ENCODE measurements at regions not wholly inside any gene's neighbourhood (a gene's known extent, or its start where the extent isn't known, plus 50 kb on each side); places are given as distances from the start of the nearest gene placed in this dataset.

GRCh38 chr14:43012817-43013216 is 1406.1 kb downstream of the LRFN5 start:
- no peaks in the 10 kb centered on the region for H3K4me1 ChIP-seq (ENCODE audit: control insufficient read depth in 1 of 2, low read depth in 2 of 2)
- no peaks in the 10 kb centered on the region for H3K36me3 ChIP-seq
- no peak for TF ChIP-seq CTCF (IDR thresholded peaks at IDR 0.05)
- no peak overlapping the region for H3K27ac ChIP-seq
- H3K9me3 ChIP-seq: no peaks in the 10 kb centered on the region
- H3K27me3 ChIP-seq (replicated peaks; ENCODE audit: insufficient read depth): no peaks in the 10 kb centered on the region
- no peak for DNase-seq (ENCODE audit: low spot score)
- no peak overlapping the region for H3K4me3 ChIP-seq
- no peak for ATAC-seq (ENCODE audit: insufficient number of reproducible peaks, low FRiP score, low read depth)

- no peak overlapping the region for H3K27ac ChIP-seq
- no peak for DNase-seq (ENCODE audit: low spot score)
- no peak overlapping the region for H3K4me3 ChIP-seq
- no peaks in the 10 kb centered on the region for H3K27me3 ChIP-seq (replicated peaks; ENCODE audit: insufficient read depth)
- TF ChIP-seq CTCF (IDR thresholded peaks at IDR 0.05): no peak
- H3K9me3 ChIP-seq: peaks cover 8% of the 10 kb centered on the region
- no peak for ATAC-seq (ENCODE audit: insufficient number of reproducible peaks, low FRiP score, low read depth)
- H3K36me3 ChIP-seq: no peaks in the 10 kb centered on the region
- H3K4me1 ChIP-seq (ENCODE audit: control insufficient read depth in 1 of 2, low read depth in 2 of 2): no peaks in the 10 kb centered on the region
These were observed 1399.1 kb downstream of the LRFN5 start for GRCh38 chr14:43005807-43006206.

- Histone ChIP-seq H3K27me3 (replicated peaks; ENCODE audit: insufficient read depth) (no peaks in the 10 kb centered on the region), H3K4me3 (no peak overlapping the region), H3K9me3 (peaks cover 8% of the 10 kb centered on the region), H3K36me3 (no peaks in the 10 kb centered on the region), H3K4me1 (ENCODE audit: control insufficient read depth in 1 of 2, low read depth in 2 of 2) (no peaks in the 10 kb centered on the region), H3K27ac (no peak overlapping the region)
- DNase-seq (ENCODE audit: low spot score) (no peak), ATAC-seq (ENCODE audit: insufficient number of reproducible peaks, low FRiP score, low read depth) (no peak)
- TF ChIP-seq CTCF (IDR thresholded peaks at IDR 0.05): no peak
These were observed 1397.2 kb downstream of the LRFN5 start for GRCh38 chr14:43003845-43004244.

- Histone ChIP-seq H3K27ac (no peak overlapping the region), H3K4me1 (ENCODE audit: control insufficient read depth in 1 of 2, low read depth in 2 of 2) (no peaks in the 10 kb centered on the region), H3K36me3 (no peaks in the 10 kb centered on the region), H3K4me3 (no peak overlapping the region), H3K27me3 (replicated peaks; ENCODE audit: insufficient read depth) (no peaks in the 10 kb centered on the region), H3K9me3 (peaks cover 8% of the 10 kb centered on the region)
- DNase-seq (ENCODE audit: low spot score): no peak
- TF ChIP-seq CTCF (IDR thresholded peaks at IDR 0.05): no peak
- no peak for ATAC-seq (ENCODE audit: insufficient number of reproducible peaks, low FRiP score, low read depth)
These were observed 1395.1 kb downstream of the LRFN5 start for GRCh38 chr14:43001731-43002130.

- no peak for ATAC-seq (ENCODE audit: insufficient number of reproducible peaks, low FRiP score, low read depth)
- no peak for TF ChIP-seq CTCF (IDR thresholded peaks at IDR 0.05)
- DNase-seq (ENCODE audit: low spot score): no peak
- Histone ChIP-seq H3K27me3 (replicated peaks; ENCODE audit: insufficient read depth) (no peaks in the 10 kb centered on the region), H3K9me3 (no peaks in the 10 kb centered on the region), H3K4me1 (ENCODE audit: control insufficient read depth in 1 of 2, low read depth in 2 of 2) (no peaks in the 10 kb centered on the region), H3K27ac (no peak overlapping the region), H3K36me3 (no peaks in the 10 kb centered on the region), H3K4me3 (no peak overlapping the region)
These were observed 1387.5 kb downstream of the LRFN5 start for GRCh38 chr14:42994051-42994736.

Measured in thoracic aorta (tissue), 2 donors.